CD8-positive, alpha-beta memory T cell (primary cell): ENCODE measurements at regions not wholly inside any gene's neighbourhood (a gene's known extent, or its start where the extent isn't known, plus 50 kb on each side); places are given as distances from the start of the nearest gene placed in this dataset.

Experiments
- CTCF ChIA-PET: fragments of 350-600 bp; sonication (Branson Sonifier 250); formaldehyde crosslinking; loops from one replicate; lab custom pipeline; 2021; ENCODE audit warnings: antibody characterized with exemption; lab: Charles Lee
- POLR2A ChIA-PET: fragments of 350-600 bp; sonication (Branson Sonifier 250); formaldehyde crosslinking; loops from one replicate; lab custom pipeline; 2021; ENCODE audit warnings: antibody characterized with exemption; lab: Charles Lee
- DNase-seq, 5 donors: peaks; one replicate each; pipeline versions ENCODE4 v3.0.0 to v3.0.0-alpha.2; 2020 to 2022; ENCODE audit warnings: mixed read lengths in 1 of 5
- H3K27ac ChIP-seq: one replicate; pipeline ENCODE4 v1.7.0; 2013; ENCODE audit warnings: low read depth, mild to moderate bottlenecking, low read length, moderate library complexity
- H3K27me3 ChIP-seq: 2 replicates; pipeline ENCODE4 v1.7.0; 2013; ENCODE audit warnings: low read length, mild to moderate bottlenecking; ENCODE audit not compliant: insufficient read depth, poor library complexity, severe bottlenecking
- H3K36me3 ChIP-seq: 2 replicates; pipeline ENCODE4 v1.7.0; 2013; ENCODE audit warnings: mild to moderate bottlenecking, low read length, moderate library complexity; ENCODE audit not compliant: insufficient read depth
- H3K4me1 ChIP-seq: 2 replicates; pipeline ENCODE4 v1.7.0; 2013; ENCODE audit warnings: mild to moderate bottlenecking, low read length, moderate library complexity; ENCODE audit not compliant: insufficient read depth
- H3K4me3 ChIP-seq: 2 replicates; pipeline ENCODE4 v1.7.0; 2013; ENCODE audit warnings: mild to moderate bottlenecking, low read length
- H3K9me3 ChIP-seq: 2 replicates; pipeline ENCODE4 v1.7.0; 2013; ENCODE audit warnings: mild to moderate bottlenecking, low read length
- H3K27ac Mint-ChIP-seq, 8 donors: one replicate each; pipeline ENCODE4 v1.8.0; 2020 to 2021; ENCODE audit warnings: mixed read lengths in 8 of 8, mild to moderate bottlenecking in 6 of 8, inconsistent platforms in 3 of 8, moderate library complexity in 3 of 8
- H3K27me3 Mint-ChIP-seq, 2 donors: one replicate each; pipeline ENCODE4 v1.8.0; 2020 to 2021; ENCODE audit warnings: mixed read lengths in 2 of 2, mild to moderate bottlenecking in 1 of 2, moderate library complexity in 1 of 2
- H3K36me3 Mint-ChIP-seq, 3 donors: one replicate each; pipeline ENCODE4 v1.8.0; 2020 to 2021; ENCODE audit warnings: mixed read lengths in 3 of 3, inconsistent platforms in 1 of 3, mild to moderate bottlenecking in 1 of 3
- H3K4me1 Mint-ChIP-seq, 3 donors: one replicate each; pipeline ENCODE4 v1.8.0; 2020 to 2021; ENCODE audit warnings: mixed read lengths in 3 of 3, inconsistent platforms in 1 of 3, mild to moderate bottlenecking in 1 of 3
- H3K4me3 Mint-ChIP-seq, 7 donors: one replicate each; pipeline ENCODE4 v1.8.0; 2020 to 2021; ENCODE audit warnings: mixed read lengths in 7 of 7, mild to moderate bottlenecking in 6 of 7, moderate library complexity in 4 of 7, inconsistent platforms in 2 of 7
- H3K9me3 Mint-ChIP-seq, 5 donors: one replicate each; pipeline ENCODE4 v1.8.0; 2020 to 2022; ENCODE audit warnings: mixed read lengths in 5 of 5, mild to moderate bottlenecking in 3 of 5, moderate library complexity in 2 of 5, inconsistent platforms in 1 of 5

DNA sequence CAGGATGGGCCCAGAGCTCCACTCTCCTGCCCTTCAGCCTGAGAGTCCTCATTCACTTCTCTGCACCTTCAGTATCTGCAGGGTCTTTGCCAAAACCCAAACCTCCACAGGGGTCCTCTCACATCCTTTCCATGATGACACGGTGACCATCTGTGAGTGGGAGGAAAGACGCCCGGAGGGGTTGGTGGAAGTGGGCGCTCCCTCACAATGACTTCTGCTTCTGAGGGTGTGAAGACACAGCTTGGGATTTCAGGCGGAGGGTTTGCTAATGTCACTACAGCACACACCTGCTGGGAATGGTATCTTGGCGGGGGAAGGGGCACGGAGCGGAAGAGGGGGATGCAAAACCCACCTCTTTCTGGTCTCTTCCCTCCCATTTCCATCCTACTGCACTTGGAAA is 115.1 kb upstream of the SDK2 start:
- Mint-ChIP-seq H3K27ac (peak overlapping the region in 1 of 8 donors; percentile 78), H3K9me3 (no peaks in the 10 kb centered on the region), H3K27me3 (peaks cover 11% of the 10 kb centered on the region in 2 donors), H3K36me3 (no peaks in the 10 kb centered on the region), H3K4me1 (peaks cover 4 to 7% (median 6%) of the 10 kb centered on the region in 3 donors), H3K4me3 (no peak overlapping the region)
- no peak overlapping the region for H3K4me3 ChIP-seq
- no peaks in the 10 kb centered on the region for H3K36me3 ChIP-seq
- H3K27ac ChIP-seq = no peak overlapping the region
- ChIA-PET CTCF (no interaction called here), POLR2A (no interaction called here)
- H3K9me3 ChIP-seq = no peaks in the 10 kb centered on the region
- DNase-seq = no peak
- no peaks in the 10 kb centered on the region for H3K4me1 ChIP-seq
- no peaks in the 10 kb centered on the region for H3K27me3 ChIP-seq

DNA sequence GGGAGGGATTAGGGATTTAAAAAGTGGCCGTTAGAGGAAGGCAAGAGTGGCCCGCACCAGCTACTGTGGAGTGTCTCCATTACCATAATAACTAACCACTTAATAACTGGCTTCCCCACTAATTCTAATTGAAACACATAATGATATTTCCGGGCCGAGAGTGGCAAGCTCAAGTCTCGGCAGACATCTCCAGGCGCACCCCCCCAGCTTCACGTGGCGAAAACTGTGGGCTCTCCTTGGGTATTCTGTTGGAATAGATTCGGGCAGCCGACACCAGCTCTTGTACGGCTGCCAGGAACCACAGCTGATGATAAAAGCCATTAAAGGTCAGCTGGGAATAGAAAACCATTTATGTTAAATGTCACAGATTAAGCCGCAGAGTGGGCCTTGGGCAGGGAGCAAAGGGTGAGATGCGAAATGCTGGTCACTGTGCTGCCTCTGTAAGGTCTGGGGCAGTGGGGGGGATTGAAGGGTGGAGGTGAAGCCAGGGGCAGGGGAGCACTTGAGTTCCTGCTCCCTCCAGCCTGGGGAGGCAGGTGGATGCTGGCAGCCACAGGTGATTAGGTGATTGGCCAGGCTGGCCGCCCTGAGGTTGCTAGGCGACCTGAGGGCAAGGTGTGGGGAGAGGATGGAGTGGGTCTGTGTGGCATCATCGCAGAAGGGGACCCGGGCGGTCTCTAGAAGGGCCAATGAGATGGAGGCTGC is 115.6 kb upstream of the SDK2 start:
- Mint-ChIP-seq H3K9me3 (no peaks in the 10 kb centered on the region), H3K4me3 (no peak overlapping the region), H3K36me3 (no peaks in the 10 kb centered on the region), H3K27ac (peak overlapping the region in 1 of 8 donors; percentile 78), H3K4me1 (peaks cover 4 to 7% (median 6%) of the 10 kb centered on the region in 3 donors), H3K27me3 (peaks cover 13 to 14% of the 10 kb centered on the region in 2 donors)
- Histone ChIP-seq H3K27ac (no peak overlapping the region), H3K36me3 (no peaks in the 10 kb centered on the region), H3K4me3 (no peak overlapping the region), H3K4me1 (no peaks in the 10 kb centered on the region), H3K27me3 (no peaks in the 10 kb centered on the region), H3K9me3 (no peaks in the 10 kb centered on the region)
- ChIA-PET CTCF (no interaction called here), POLR2A (no interaction called here)
- DNase-seq = no peak

DNA sequence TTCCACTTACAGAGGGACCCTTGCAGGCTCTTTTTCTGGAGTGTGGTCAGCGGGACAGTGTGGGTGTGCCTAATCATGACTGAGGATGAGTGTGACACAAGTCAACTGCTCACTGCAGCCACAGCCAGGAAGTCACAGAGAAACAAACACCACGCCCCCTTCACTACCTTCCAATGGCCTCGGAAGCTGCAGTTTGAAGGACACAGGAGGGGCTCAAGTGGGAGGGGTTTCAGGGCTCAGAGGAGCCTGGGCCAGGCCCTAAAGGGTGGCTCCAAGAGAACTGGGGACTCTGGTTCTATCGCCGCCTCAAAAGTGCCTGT is 116.2 kb upstream of the SDK2 start:
- H3K27ac Mint-ChIP-seq = no peak overlapping the region
- no peak overlapping the region for H3K4me3 Mint-ChIP-seq
- DNase-seq = no peak
- Histone ChIP-seq H3K27me3 (no peaks in the 10 kb centered on the region), H3K4me3 (no peak overlapping the region), H3K4me1 (no peaks in the 10 kb centered on the region), H3K9me3 (no peaks in the 10 kb centered on the region), H3K27ac (no peak overlapping the region), H3K36me3 (no peaks in the 10 kb centered on the region)
- H3K36me3 Mint-ChIP-seq = no peaks in the 10 kb centered on the region
- H3K27me3 Mint-ChIP-seq = peaks cover 14 to 16% of the 10 kb centered on the region in 2 donors
- ChIA-PET CTCF (no interaction called here), POLR2A (no interaction called here)
- H3K4me1 Mint-ChIP-seq = peaks cover 4 to 7% (median 6%) of the 10 kb centered on the region in 3 donors
- no peaks in the 10 kb centered on the region for H3K9me3 Mint-ChIP-seq

DNA sequence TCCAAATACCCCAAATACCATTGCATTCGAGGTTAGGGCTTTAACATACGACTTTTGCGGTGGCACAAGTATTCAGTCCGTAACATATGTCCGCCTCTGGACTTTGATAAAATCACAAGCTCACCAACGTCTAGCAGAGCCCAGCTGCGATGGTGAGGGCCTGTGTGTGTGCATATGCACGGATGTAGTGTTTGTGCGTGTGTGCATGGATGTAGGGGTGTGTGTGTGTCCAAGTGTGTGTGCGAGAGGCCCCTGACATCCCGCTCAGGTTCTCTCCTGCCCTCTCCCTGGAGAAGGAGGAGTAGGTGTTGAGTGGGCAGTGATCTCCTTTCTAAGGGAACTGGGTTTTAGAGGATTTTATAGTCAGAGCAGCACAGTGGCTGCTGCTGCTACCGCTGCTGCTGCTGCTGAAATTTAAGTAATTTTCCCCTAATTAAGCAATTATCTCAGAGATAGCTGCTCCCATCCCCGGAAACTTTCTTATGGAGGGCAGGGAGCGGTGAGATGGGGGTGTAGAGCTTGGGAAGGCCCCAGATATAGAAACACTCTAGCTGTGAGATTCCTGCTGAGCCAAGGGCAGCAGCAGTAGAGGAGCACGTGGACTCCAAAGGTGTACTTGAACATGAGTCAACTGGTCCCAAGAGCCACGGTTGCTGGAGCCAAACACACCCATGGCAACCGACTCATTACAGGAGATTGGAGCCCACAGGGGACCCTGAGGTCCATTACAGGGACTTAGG is 121.7 kb upstream of the SDK2 start:
- POLR2A ChIA-PET = no interaction called here
- H3K9me3 ChIP-seq = no peaks in the 10 kb centered on the region

DNA sequence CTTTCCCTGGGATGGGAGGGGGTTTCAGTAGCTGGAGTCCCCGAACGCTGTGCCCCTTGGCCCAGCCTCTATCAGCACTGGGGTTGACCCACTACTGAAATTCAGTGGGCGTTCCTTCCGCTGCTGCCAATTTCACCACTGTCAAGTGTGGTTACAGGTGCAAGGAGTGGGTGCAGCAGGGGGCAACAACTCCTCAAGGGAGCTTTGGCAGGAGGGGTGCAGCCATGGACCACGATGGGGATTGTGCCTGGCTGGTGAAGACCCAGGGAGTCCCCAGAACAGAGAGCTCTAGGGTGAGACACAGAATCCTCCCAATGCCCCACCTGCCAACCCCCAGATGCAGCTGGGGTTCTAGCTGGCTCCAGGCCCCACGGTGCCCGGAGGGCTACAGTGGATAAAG is 123.5 kb upstream of the SDK2 start:
- POLR2A ChIA-PET = no interaction called here
- no peaks in the 10 kb centered on the region for H3K4me1 Mint-ChIP-seq
- no peaks in the 10 kb centered on the region for H3K9me3 ChIP-seq
- H3K4me3 Mint-ChIP-seq = no peak overlapping the region
- no peak overlapping the region for H3K27ac Mint-ChIP-seq
- H3K4me3 ChIP-seq = no peak overlapping the region
- H3K9me3 Mint-ChIP-seq = no peaks in the 10 kb centered on the region
- H3K4me1 ChIP-seq = no peaks in the 10 kb centered on the region
- H3K36me3 Mint-ChIP-seq = no peaks in the 10 kb centered on the region
- CTCF ChIA-PET = no interaction called here
- no peaks in the 10 kb centered on the region for H3K36me3 ChIP-seq
- no peak for DNase-seq
- peaks cover 15 to 23% of the 10 kb centered on the region in 2 donors for H3K27me3 Mint-ChIP-seq
- H3K27ac ChIP-seq = no peak overlapping the region
- no peaks in the 10 kb centered on the region for H3K27me3 ChIP-seq

More for the DNA sequence above, 121.7 kb upstream of the SDK2 start:
- CTCF ChIA-PET = no interaction called here
- Mint-ChIP-seq H3K36me3 (no peaks in the 10 kb centered on the region), H3K27me3 (peaks cover 18 to 28% of the 10 kb centered on the region in 2 donors), H3K9me3 (no peaks in the 10 kb centered on the region), H3K4me3 (no peak overlapping the region), H3K27ac (no peak overlapping the region), H3K4me1 (no peaks in the 10 kb centered on the region)
- DNase-seq = no peak
- Histone ChIP-seq H3K4me1 (no peaks in the 10 kb centered on the region), H3K27me3 (no peaks in the 10 kb centered on the region), H3K27ac (no peak overlapping the region), H3K4me3 (no peak overlapping the region), H3K36me3 (no peaks in the 10 kb centered on the region)

DNA sequence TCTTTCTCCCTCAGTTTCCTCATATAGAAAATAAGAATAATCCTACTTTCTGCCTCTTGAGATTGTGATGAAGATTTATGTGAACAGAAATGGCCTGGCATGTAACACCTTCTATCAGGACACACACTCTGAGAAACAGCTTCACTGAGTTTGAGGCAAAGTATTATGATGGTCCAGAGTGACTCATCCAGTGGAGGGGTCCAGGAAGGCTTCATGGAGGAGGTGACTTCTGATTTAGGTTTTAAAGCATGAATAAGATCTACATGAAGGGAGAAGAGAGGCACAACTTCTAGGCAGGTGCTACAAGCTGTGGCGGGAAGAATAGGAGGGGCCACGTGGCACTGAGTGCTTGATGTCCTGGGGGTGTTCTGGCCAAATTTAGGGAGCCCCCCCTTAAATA is 124.4 kb upstream of the SDK2 start:
- Mint-ChIP-seq H3K9me3 (no peaks in the 10 kb centered on the region), H3K4me3 (no peak overlapping the region), H3K36me3 (no peaks in the 10 kb centered on the region), H3K27me3 (peaks cover 11 to 23% of the 10 kb centered on the region in 2 donors), H3K27ac (no peak overlapping the region), H3K4me1 (no peaks in the 10 kb centered on the region)
- no peaks in the 10 kb centered on the region for H3K27me3 ChIP-seq
- H3K4me3 ChIP-seq = no peak overlapping the region
- H3K9me3 ChIP-seq = no peaks in the 10 kb centered on the region
- H3K36me3 ChIP-seq = no peaks in the 10 kb centered on the region
- ChIA-PET CTCF (no interaction called here), POLR2A (no interaction called here)
- no peak for DNase-seq
- H3K4me1 ChIP-seq = no peaks in the 10 kb centered on the region
- H3K27ac ChIP-seq = no peak overlapping the region

DNA sequence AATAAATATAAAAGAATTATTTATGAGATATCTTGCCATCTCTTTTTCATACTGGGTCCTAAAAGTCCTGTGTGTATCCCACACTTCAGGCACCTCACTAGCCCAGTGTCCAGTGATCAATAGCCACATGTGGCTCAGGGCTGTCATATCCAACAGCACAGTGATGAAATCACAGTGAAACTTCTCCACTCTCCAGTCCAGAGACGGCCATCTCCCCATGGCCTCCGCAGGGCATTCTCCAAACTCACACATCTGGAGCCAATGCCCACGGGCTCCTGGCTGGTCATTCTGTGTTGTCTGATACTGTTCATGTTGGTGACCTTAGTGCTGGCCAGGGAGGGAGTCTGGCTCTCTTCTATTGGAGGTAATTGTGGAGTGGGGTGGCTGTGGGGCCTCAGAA is 125.2 kb upstream of the SDK2 start:
- Histone ChIP-seq H3K36me3 (no peaks in the 10 kb centered on the region), H3K27me3 (no peaks in the 10 kb centered on the region), H3K9me3 (no peaks in the 10 kb centered on the region), H3K4me1 (no peaks in the 10 kb centered on the region), H3K4me3 (no peak overlapping the region), H3K27ac (no peak overlapping the region)
- Mint-ChIP-seq H3K27me3 (peaks cover 5 to 18% of the 10 kb centered on the region in 2 donors), H3K9me3 (no peaks in the 10 kb centered on the region), H3K4me3 (no peak overlapping the region), H3K36me3 (no peaks in the 10 kb centered on the region), H3K4me1 (no peaks in the 10 kb centered on the region), H3K27ac (no peak overlapping the region)
- ChIA-PET CTCF (no interaction called here), POLR2A (no interaction called here)
- no peak for DNase-seq

DNA sequence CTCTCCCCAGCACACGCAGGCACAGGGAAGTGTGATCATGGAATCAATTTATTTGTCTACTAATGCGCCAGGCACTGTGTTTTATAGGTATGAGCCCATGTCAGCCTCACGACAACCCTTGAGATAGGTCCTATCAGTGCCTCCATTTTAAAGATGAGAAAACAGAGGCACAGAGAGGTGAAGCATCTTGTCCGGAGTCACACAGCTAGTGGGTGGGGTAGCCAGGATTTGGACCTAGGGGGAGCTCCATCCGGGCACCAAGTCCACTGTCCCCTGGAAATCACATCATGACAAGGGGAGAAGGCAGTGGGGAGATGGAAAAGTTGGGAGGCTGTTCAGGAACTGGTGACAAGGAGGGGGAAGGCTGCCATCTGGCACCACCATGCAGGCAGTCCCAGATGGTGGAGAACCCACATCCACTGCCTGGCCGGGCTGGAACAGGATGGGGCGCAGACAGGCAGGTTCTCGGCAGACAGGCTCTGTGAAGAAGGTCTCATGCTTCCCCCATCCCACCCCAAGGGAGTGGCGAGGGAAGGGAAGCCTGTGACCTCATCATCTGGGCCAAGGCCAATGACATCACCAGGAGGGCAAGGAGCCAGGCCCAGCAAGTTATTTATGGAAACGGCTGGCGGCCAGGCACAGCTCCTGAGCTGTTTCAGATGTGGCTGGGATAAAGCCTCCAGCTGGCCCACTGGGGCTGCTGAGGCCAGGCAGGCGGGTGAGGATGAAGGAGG is 126.0 kb upstream of the SDK2 start:
- Mint-ChIP-seq H3K27ac (no peak overlapping the region), H3K36me3 (no peaks in the 10 kb centered on the region), H3K27me3 (peaks cover 6 to 18% of the 10 kb centered on the region in 2 donors), H3K4me1 (no peaks in the 10 kb centered on the region), H3K4me3 (no peak overlapping the region), H3K9me3 (no peaks in the 10 kb centered on the region)
- no peaks in the 10 kb centered on the region for H3K36me3 ChIP-seq
- DNase-seq = no peak
- no peak overlapping the region for H3K4me3 ChIP-seq
- CTCF ChIA-PET = no interaction called here
- POLR2A ChIA-PET = no interaction called here
- no peaks in the 10 kb centered on the region for H3K9me3 ChIP-seq
- H3K27ac ChIP-seq = no peak overlapping the region
- no peaks in the 10 kb centered on the region for H3K4me1 ChIP-seq
- H3K27me3 ChIP-seq = no peaks in the 10 kb centered on the region
